B cell (primary cell): ENCODE measurements at regions not wholly inside any gene's neighbourhood (a gene's known extent, or its start where the extent isn't known, plus 50 kb on each side); places are given as distances from the start of the nearest gene placed in this dataset.

Experiments used
- ATAC-seq: fragments of 200-7000 bp; cut with Tn5 transposase; one replicate; pipeline ENCODE4 v1.10.0; 2021; ENCODE audit warnings: low read depth, mild to moderate bottlenecking, moderate number of reproducible peaks, moderate library complexity
- CTCF ChIA-PET: fragments of 350-600 bp; sonication (Branson Sonifier 250); formaldehyde crosslinking; loops from one replicate; lab custom pipeline; 2021; ENCODE audit warnings: antibody characterized with exemption, inconsistent platforms; lab: Charles Lee
- POLR2A ChIA-PET: fragments of 350-600 bp; sonication (Branson Sonifier 250); formaldehyde crosslinking; loops from one replicate; lab custom pipeline; 2021; ENCODE audit warnings: antibody characterized with exemption; lab: Charles Lee
- DNase-seq: peaks from one replicate; pipeline ENCODE4 v3.0.0; 2013
- H2AFZ ChIP-seq: 2 replicates; pipeline ENCODE4 v1.6.1; 2012; ENCODE audit warnings: mild to moderate bottlenecking, low read depth, low read length; ENCODE audit not compliant: insufficient read depth, poor library complexity, severe bottlenecking
- H3K27ac ChIP-seq, 2 donors: 1 replicate in 1 of 2; 2 replicates in 1 of 2; pipeline ENCODE4 v1.5.1; 2012 to 2013; ENCODE audit warnings: low read length in 2 of 2, mild to moderate bottlenecking in 2 of 2, moderate library complexity in 1 of 2
- H3K27me3 ChIP-seq, 4 experiments: fragments of 200-600 bp in 1 of 4; sonication (generic) in 1 of 4; replicated peaks in 1 of 4; 1 replicate in 2 of 4; 2 replicates in 2 of 4; pipeline versions ENCODE4 v1.6.1 to v1.7.0; 2013 to 2016; ENCODE audit warnings: low read length in 3 of 4, mild to moderate bottlenecking in 2 of 4, mixed read lengths in 1 of 4, moderate library complexity in 1 of 4; ENCODE audit not compliant: insufficient read depth in 4 of 4, control insufficient read depth in 3 of 4; ENCODE audit errors: control extremely low read depth in 1 of 4
- H3K36me3 ChIP-seq, 2 experiments: replicated peaks in 1 of 2; 1 replicate in 1 of 2; 2 replicates in 1 of 2; pipeline versions ENCODE4 v1.6.1 to v1.7.1; 2013; ENCODE audit warnings: low read length in 1 of 2; ENCODE audit not compliant: insufficient read depth in 2 of 2, control insufficient read depth in 1 of 2; ENCODE audit errors: control extremely low read depth in 1 of 2, extremely low read depth in 1 of 2
- H3K4me1 ChIP-seq, 2 donors: fragments of 200-600 bp in 1 of 2; sonication (generic) in 1 of 2; 1 replicate in 1 of 2; 2 replicates in 1 of 2; pipeline versions ENCODE4 v1.5.1 to v1.6.1; 2013 to 2017; ENCODE audit warnings: low read length in 2 of 2; ENCODE audit not compliant: control insufficient read depth in 2 of 2, insufficient read depth in 2 of 2
- H3K4me2 ChIP-seq: replicated peaks from 2 replicates; pipeline ENCODE3; 2012; ENCODE audit warnings: mild to moderate bottlenecking, low read depth, low read length; ENCODE audit not compliant: poor library complexity, severe bottlenecking
- H3K4me3 ChIP-seq, 5 experiments: fragments of 200-600 bp in 1 of 5; sonication (generic) in 1 of 5; 1 replicate in 3 of 5; 2 replicates in 2 of 5; pipeline versions ENCODE4 v1.5.1 to v1.7.0; 2011 to 2016; ENCODE audit warnings: low read length in 4 of 5, mild to moderate bottlenecking in 4 of 5, low read depth in 2 of 5, control low read depth in 1 of 5, moderate library complexity in 1 of 5; ENCODE audit not compliant: insufficient read depth in 1 of 5; ENCODE audit errors: control extremely low read depth in 1 of 5, extremely low read depth in 1 of 5
- H3K79me2 ChIP-seq: fragments of 200-600 bp; sonication (generic); one replicate; pipeline ENCODE4 v1.6.0; 2016; ENCODE audit warnings: low read length; ENCODE audit not compliant: control insufficient read depth, insufficient read depth
- H3K9ac ChIP-seq: fragments of 200-600 bp; sonication (generic); 2 replicates; pipeline ENCODE4 v1.6.1; 2017; ENCODE audit warnings: mild to moderate bottlenecking, low read length, moderate library complexity
- H3K9me3 ChIP-seq, 3 donors: one replicate each; pipeline versions ENCODE4 v1.6.1 to v1.7.1; 2013; ENCODE audit warnings: low read length in 2 of 3; ENCODE audit not compliant: control insufficient read depth in 2 of 3, insufficient read depth in 1 of 3; ENCODE audit errors: control extremely low read depth in 1 of 3
- H4K20me1 ChIP-seq: 2 replicates; pipeline ENCODE4 v1.6.0; 2012; ENCODE audit warnings: mild to moderate bottlenecking, low read length; ENCODE audit not compliant: insufficient read depth, control insufficient read depth, poor library complexity, severe bottlenecking
- H3K27ac Mint-ChIP-seq: one replicate; pipeline ENCODE4 v1.8.0; 2021; ENCODE audit warnings: mixed read lengths
- H3K27me3 Mint-ChIP-seq: one replicate; pipeline ENCODE4 v1.8.0; 2021; ENCODE audit warnings: mixed read lengths
- H3K4me1 Mint-ChIP-seq: one replicate; pipeline ENCODE4 v1.8.0; 2021; ENCODE audit warnings: mixed read lengths
- H3K4me3 Mint-ChIP-seq: one replicate; pipeline ENCODE4 v1.8.0; 2021; ENCODE audit warnings: mixed read lengths
- H3K9me3 Mint-ChIP-seq: one replicate; pipeline ENCODE4 v1.8.0; 2022; ENCODE audit warnings: mixed read lengths; ENCODE audit not compliant: insufficient read depth
- CTCF ChIP-seq: fragments of 200-600 bp; IDR thresholded peaks from one replicate; pipeline ENCODE4 v1.8.0; 2022; ENCODE audit warnings: antibody characterized with exemption, mild to moderate bottlenecking
- EZH2 ChIP-seq: IDR thresholded peaks from 2 replicates; pipeline ENCODE4 v1.6.1; 2012; ENCODE audit warnings: borderline replicate concordance, low read depth, mild to moderate bottlenecking, moderate library complexity, low read length; ENCODE audit not compliant: insufficient read depth, poor library complexity, severe bottlenecking
- WGBS: methylation state at CpG from one replicate; pipeline ENCODE4 v1.1.5; 2013; ENCODE audit warnings: missing lambda C conversion rate; ENCODE audit not compliant: insufficient coverage; 5-methylcytosine and 5-hydroxymethylcytosine counted together
- intact Hi-C: fragments of 100-400 bp; cut with micrococcal nuclease; formaldehyde crosslinking; loops from one replicate; pipeline ENCODE4 v1.10.0; 2022

GRCh38 chr2:40746191-40746590 lies 294.3 kb upstream of the SLC8A1 start:
- no peaks in the 10 kb centered on the region for H3K4me1 ChIP-seq
- no peaks in the 10 kb centered on the region for H3K4me1 Mint-ChIP-seq
- no peak overlapping the region for H3K4me2 ChIP-seq
- no peaks in the 10 kb centered on the region for H3K36me3 ChIP-seq
- no peaks in the 10 kb centered on the region for H3K79me2 ChIP-seq
- no peaks in the 10 kb centered on the region for H3K9me3 ChIP-seq
- ChIA-PET CTCF (no interaction called here), POLR2A (no interaction called here)
- no peaks in the 10 kb centered on the region for H4K20me1 ChIP-seq
- ATAC-seq = no peak
- WGBS = 70% methylated on average over 3 of the region's 5 CpGs
- H3K27me3 Mint-ChIP-seq = no peaks in the 10 kb centered on the region
- no peak for DNase-seq
- no peak overlapping the region for H3K4me3 ChIP-seq
- no peak for TF ChIP-seq CTCF
- TF ChIP-seq EZH2 = no peak
- no peaks in the 10 kb centered on the region for H3K27me3 ChIP-seq
- no peak overlapping the region for H3K27ac Mint-ChIP-seq
- no peak overlapping the region for H2AFZ ChIP-seq
- no peak overlapping the region for H3K27ac ChIP-seq
- H3K4me3 Mint-ChIP-seq = no peak overlapping the region
- H3K9me3 Mint-ChIP-seq = no peaks in the 10 kb centered on the region
- no peak overlapping the region for H3K9ac ChIP-seq
- intact Hi-C loops = no loop called here

- no peaks in the 10 kb centered on the region for H3K27me3 Mint-ChIP-seq
- no peak overlapping the region for H2AFZ ChIP-seq
- DNase-seq = no peak
- CTCF ChIA-PET = no interaction called here
- TF ChIP-seq CTCF = no peak
- no peak for TF ChIP-seq EZH2
- WGBS = no CpG with 5 or more reads among the region's 1 CpG
- no peaks in the 10 kb centered on the region for H3K36me3 ChIP-seq
- H3K9ac ChIP-seq = no peak overlapping the region
- no peak overlapping the region for H3K4me2 ChIP-seq
- H3K27ac Mint-ChIP-seq = no peak overlapping the region
- H3K9me3 ChIP-seq = no peaks in the 10 kb centered on the region
- no peaks in the 10 kb centered on the region for H3K79me2 ChIP-seq
- H3K4me1 Mint-ChIP-seq = no peaks in the 10 kb centered on the region
- no peaks in the 10 kb centered on the region for H3K4me1 ChIP-seq
- intact Hi-C loops = no loop called here
- no peak for ATAC-seq
- POLR2A ChIA-PET = no interaction called here
- no peaks in the 10 kb centered on the region for H3K27me3 ChIP-seq
- no peak overlapping the region for H3K4me3 Mint-ChIP-seq
- no peaks in the 10 kb centered on the region for H4K20me1 ChIP-seq
- H3K9me3 Mint-ChIP-seq = no peaks in the 10 kb centered on the region
- H3K27ac ChIP-seq = no peak overlapping the region
- no peak overlapping the region for H3K4me3 ChIP-seq
Observed at GRCh38 chr2:40751981-40752380, 300.1 kb upstream of the SLC8A1 start.
